ENCODE measurements at regions not wholly inside any gene's neighbourhood (a gene's known extent, or its start where the extent isn't known, plus 50 kb on each side); places are given as distances from the start of the nearest gene placed in this dataset.
"Not testable (repeated sequence)": the region's sequence is repeated elsewhere in the genome, so short reads cannot be mapped to it uniquely, and the experiment has no call there.

DNA sequence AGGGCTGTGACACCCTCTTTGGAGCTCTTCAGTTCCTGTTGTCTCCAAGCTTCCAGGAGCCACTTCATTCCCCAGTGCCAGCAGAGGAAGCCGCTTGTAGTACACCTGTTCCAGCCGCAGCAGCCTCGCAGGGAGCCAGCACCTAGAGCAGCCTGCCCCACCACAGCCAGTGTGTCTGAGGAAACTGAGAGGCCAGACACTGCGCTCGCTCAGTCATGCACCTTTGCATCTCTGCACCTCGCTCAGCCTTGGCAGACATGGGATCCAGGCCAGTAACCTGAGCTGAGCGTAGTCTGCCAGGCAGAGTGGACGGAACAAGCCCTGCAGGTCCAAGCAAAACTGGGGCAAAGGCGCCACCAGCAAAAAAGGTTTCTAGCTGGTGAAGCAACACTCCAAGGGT lies 1072.1 kb downstream of the JRKL start:
- DNase-seq = no peak

GRCh38 chr11:97463891-97464290 lies 1074.1 kb downstream of the JRKL start:
- no peak for DNase-seq

DNA sequence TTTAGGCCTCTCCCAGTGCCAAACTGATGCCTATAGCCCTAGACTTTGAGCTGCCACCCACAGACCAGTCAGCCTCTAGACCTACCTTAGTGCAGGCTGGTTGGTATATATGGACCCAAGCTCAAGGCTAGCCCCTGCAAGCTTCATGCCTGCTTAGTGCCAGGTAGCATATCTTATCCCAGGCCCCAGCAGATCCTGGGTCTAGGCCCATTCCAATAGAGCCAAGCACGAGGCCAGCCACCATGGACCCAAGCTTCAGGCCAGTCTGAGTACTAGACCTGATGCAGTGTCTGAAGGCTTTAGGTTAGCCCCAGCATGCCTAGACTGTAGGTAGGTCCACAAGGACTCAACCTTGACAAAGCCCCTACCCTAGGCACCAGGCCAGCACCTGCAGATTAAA lies 1081.7 kb downstream of the JRKL start:
- no peak for DNase-seq

DNA sequence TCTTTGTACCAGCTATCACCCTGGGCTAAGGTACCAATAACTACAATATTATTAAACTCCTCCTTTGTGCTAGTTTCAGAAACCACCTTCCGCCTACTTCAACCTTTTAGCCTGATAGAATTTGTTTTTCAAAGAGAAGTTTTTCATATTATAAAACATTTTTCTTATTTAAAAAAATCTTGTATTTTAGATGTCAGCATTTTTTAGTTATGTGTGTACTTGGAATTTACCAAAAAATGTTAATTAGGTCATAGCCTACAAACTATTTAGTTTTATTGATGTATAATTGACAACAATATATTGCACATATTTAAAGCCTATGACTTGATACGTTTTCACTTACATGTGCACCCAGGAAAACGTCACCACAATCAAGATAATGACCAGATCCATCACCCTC lies 1097.6 kb downstream of the JRKL start:
- no peak for DNase-seq

GRCh38 chr11:97498891-97499290 lies 1109.1 kb downstream of the JRKL start:
- no peak for DNase-seq

- DNase-seq = no peak
Observed at GRCh38 chr11:97502201-97502600, 1112.4 kb downstream of the JRKL start.

DNA sequence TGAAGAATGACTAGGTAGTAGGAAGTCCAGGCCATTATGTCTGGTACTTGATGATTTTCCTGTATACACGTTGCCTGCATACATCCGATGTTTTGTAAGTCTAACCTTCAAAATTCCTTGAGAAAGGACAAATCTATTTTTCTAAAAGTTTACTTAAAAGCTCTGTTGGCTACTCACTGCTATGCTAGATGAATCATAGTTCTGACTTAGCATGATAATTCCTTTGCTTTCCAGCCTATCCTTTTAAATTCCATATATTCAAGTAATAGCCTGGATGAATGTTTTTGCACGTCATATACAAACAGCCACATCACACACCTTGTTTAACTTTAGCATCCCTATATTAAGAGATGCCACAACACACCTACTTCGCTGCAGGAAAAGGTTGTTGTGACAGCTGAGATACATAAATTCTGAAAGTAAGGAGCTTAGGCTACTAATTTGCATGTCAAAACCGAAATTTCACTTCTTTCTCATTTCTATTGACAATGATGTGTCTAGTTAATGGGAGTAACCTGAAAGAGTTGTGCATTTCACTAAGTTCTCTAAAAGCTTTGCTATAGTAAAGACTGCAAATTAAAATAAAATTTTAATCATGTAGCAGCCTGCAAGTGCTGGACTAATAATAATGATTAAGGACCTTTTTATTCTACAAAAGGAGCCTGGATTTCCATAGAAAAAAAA lies 1116.4 kb downstream of the JRKL start:
- DNase-seq = no peak

DNA sequence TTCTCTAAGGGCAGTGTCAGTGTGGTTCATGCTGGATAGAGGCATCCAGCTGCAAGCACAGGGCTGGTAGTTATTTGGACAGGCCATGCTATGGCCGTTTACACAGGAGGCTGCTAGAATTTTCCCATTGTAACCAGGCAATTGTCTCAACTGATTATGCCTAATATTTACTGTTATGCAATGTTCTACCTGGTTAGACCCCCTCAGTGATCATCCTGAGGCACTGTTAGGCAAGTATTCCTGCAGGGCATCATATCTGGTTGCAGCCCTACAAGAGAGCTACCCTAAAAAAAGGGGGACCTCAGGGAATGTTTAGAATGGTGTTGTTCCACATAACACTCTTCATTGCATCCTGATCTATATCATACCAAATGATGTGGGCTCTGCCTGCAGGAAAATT lies 1124.6 kb downstream of the JRKL start:
- no peak for DNase-seq

DNA sequence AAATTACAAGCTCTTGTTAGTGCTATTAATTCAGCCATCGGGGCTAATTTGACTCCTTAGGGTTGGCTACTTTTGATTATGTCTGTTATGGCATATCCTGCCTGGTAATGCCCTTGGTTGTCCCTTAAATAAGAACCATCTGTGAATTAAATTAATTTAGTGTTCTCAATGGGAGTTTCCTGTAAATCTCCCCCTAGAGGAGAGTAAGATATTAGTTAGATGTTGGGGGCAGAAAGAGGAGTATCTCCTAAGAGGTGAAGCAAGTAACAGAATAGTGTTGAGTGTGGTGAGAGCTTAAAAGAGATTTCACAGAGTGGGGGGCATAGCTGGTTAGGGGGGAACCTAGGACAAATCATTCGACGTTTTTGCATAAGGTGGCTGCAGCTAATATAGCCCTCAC lies 1126.9 kb downstream of the JRKL start:
- DNase-seq = no peak

GRCh38 chr11:97525273-97525672 lies 1135.5 kb downstream of the JRKL start:
- no peak for DNase-seq

- DNase-seq = no peak
Observed at GRCh38 chr11:97537407-97538150, 1147.8 kb downstream of the JRKL start.

DNA sequence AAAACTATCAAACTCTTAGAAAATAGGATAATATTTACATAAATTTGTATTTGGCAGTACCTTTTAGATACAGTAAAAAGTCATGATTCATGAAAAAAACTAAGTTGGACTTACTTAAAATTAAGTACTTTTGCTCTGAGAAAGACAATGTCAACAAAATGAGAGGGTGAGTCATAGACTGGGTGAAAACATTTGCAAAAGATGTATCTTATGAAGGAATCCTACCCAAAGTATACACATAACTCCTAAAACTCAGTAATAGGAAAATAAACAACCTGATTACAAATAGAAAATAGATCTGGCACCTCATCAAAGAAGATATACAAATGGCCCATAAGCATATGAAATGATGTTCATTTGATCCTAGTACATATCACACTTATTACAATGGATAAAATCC lies 1154.6 kb downstream of the JRKL start:
- DNase-seq = no peak

- DNase-seq = no peak
Observed at GRCh38 chr11:97548280-97548679, 1158.5 kb downstream of the JRKL start.

DNA sequence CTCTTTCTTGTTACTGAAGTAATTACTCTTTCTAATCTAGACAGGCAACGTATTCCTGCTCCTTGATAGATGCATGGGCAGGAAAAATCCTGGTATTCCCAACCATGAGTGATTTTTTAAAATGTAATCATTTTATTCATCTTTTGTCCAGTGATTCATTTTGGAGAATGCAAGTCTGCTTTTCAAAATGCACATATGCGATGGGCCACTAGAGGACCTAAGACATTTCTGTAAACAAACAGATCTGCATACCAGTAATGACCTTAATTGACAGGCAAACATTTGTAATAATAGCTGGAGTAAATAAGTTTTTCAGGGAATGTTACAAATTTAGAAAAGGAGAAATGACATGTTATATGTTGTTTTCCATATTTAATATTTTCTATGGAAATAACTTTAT lies 1167.6 kb downstream of the JRKL start:
- no peak for DNase-seq

DNA sequence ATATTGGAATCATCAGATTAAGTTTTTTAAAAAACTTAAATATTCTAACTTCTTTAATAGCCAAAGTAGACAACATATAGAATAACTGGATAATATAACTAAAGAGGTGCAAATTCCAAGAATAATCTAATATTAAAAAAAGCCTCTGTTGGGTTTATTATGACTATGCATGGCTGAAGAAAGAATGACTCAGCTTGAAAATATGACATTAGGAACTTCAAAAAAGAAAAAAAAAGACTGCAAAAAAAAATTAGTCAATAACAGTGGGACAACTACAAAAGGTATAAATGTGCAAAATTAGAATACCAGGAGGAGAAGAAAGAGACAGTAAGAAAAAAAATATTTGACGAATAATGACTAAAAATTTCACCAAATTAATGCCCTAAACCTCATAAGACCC lies 1178.0 kb downstream of the JRKL start:
- DNase-seq = no peak

GRCh38 chr11:97570636-97571035 lies 1180.8 kb downstream of the JRKL start:
- no peak for DNase-seq

GRCh38 chr11:97573771-97574170 lies 1184.0 kb downstream of the JRKL start:
- DNase-seq = not testable (repeated sequence)

DNA sequence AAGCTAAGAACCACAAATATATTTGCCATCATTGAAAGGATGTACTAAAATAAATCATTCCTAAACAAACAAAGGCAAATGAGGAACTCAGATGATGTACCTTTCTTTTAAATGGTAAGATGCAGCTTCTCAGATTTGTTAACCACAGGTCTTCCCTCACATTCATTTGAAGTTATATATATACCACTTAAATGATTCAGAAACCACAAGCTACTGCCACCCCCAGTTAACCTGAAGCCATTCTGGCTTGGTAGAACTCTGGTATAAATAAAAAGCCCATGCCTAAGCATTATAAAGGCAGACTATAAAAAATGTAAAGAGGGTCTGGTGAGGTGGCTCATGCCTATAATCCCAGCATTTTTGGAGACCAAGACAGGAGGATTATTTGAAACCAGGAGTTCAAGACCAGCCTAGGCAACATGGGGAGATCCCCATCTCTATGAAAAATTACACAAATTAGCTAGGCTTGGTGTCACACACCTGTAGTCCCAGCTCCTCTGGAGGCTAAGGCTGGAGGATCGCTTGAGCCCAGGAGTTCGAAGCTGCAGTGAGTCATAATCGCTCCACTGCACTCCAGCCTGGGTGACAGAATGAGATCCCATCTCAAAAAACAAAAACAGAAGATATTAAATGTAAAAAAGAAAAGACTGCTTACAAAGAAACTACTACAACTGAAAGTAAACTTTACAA lies 1185.3 kb downstream of the JRKL start:
- no peak for DNase-seq

GRCh38 chr11:97607291-97608000 lies 1217.6 kb downstream of the JRKL start:
- no peak for DNase-seq

DNA sequence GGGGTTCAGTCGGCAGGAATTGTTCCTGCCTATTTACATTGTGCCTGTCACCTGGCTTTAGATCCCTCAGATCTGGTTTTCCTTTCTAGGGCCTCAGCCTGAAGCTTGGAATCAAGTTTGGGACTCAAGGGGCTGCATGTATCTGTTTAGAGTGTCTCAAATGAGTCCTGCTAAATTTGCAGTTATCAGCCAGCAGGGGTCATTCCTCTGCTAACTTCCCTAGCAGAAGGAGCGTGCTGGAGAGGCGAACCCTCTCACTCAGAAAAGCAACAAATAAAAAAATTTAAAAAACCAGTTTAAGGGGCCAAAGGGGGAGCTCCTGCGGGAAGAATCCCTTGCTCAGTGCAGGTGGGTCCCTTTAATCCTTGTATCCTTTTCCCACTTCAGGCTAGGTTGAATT lies 1220.2 kb downstream of the JRKL start:
- no peak for DNase-seq

DNA sequence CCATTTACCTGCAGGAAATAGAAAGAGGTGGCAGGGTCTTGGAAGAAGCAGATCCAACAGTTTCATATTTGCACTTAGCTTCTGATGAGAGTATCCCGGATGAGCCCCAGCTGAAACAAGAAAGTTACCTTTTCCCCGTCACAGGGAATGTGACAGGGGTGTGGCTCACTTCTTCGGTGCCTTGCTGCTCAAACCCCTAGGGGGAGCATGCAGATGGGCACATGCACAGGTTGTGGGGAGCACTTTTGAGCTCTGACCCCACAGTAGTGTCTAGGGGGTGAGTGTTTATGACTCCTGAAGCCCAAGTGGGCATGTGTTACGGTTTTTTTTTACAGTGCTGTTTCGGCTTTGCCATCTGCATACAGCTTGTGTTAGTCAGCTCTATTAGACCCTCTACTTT lies 1221.0 kb downstream of the JRKL start:
- no peak for DNase-seq

DNA sequence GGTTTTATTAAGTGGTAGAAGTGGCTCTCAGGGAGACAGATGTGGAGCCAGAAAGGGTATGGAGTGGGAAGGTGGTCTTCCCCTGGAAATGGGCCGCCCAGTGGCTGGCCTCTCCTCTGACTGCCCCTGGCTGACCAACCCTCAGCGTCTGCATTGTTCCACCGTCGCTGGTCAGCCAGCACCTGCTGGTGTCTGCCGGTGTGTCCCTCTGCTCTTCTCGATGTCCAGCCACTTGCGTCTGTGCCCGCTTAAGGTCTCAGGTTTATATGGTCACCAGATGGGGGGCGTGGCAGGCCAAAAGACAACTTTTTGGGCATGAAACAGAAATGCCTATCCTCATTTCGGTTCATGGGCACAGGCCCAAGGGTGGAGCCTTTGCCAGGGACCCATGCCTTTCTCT lies 1221.5 kb downstream of the JRKL start:
- no peak for DNase-seq

DNA sequence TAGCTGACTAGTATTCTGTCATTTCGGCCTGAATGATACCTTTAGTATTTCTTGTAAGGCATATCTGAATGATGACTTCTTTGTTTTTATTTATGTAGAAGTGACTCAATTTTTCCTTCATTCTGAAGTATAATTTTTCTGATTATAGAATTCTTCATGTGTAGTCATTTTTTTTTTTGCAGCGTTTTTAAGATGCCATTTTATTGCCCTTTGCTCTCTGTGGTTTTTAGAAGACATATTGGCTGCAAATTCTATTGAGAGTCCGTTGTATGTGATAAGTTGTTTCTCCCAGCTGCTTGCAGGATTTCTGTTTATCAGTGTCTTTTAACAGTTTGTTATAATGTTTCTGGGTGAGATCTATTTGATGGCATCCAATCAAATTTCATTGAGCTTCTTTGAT lies 1224.8 kb downstream of the JRKL start:
- DNase-seq = no peak

- DNase-seq = no peak
Observed at GRCh38 chr11:97615546-97615945, 1225.7 kb downstream of the JRKL start.
